HEK293 (cell line): ENCODE measurements at regions not wholly inside any gene's neighbourhood (a gene's known extent, or its start where the extent isn't known, plus 50 kb on each side); places are given as distances from the start of the nearest gene placed in this dataset.

ENCODE experiments used
- CTCF ChIP-seq: fragments of 450-650 bp; formaldehyde crosslinking; IDR thresholded peaks from 2 replicates; pipeline ENCODE4 v1.5.1; 2016; ENCODE audit warnings: missing biosample characterization, missing genetic modification characterization
- KLF16 ChIP-seq: fragments of 450-650 bp; formaldehyde crosslinking; IDR thresholded peaks from 2 replicates; pipeline ENCODE4 v1.5.1; 2017; ENCODE audit warnings: missing biosample characterization, missing genetic modification characterization
- ZNF513 ChIP-seq: fragments of 450-650 bp; IDR thresholded peaks from 2 replicates; pipeline ENCODE4 v1.5.1; 2018; ENCODE audit warnings: missing biosample characterization, missing genetic modification characterization
- ZNF544 ChIP-seq: fragments of 450-650 bp; formaldehyde crosslinking; IDR thresholded peaks from 2 replicates; pipeline ENCODE4 v1.5.0; 2017; ENCODE audit warnings: missing biosample characterization, missing genetic modification characterization

- TF ChIP-seq ZNF513 (tag by site-specific recombination): no peak
- TF ChIP-seq CTCF: no peak
- no peak for TF ChIP-seq KLF16
- TF ChIP-seq ZNF544 (tag by site-specific recombination): no peak
Measured at GRCh38 chr13:64924401-64924800, 2305.7 kb downstream of the PCDH9 start.
